Left lung (tissue), 4 donors: ENCODE measurements at regions not wholly inside any gene's neighbourhood (a gene's known extent, or its start where the extent isn't known, plus 50 kb on each side); places are given as distances from the start of the nearest gene placed in this dataset.

Experiments used
- ATAC-seq: fragments of 200-7000 bp; cut with Tn5 transposase; one replicate; pipeline ENCODE4 v1.9.1; 2020; ENCODE audit warnings: moderate library complexity
- DNase-seq, 4 donors: peaks; one replicate each; pipeline ENCODE4 v3.0.0-alpha.2; 2013 to 2020
- H3K27ac ChIP-seq, 2 donors: fragments of 200-600 bp; sonication (generic) in 1 of 2; one replicate each; pipeline versions ENCODE4 v1.5.0 to v1.8.0; 2020 to 2021
- H3K27me3 ChIP-seq, 2 donors: fragments of 200-600 bp; sonication (generic) in 1 of 2; one replicate each; pipeline versions ENCODE4 v1.5.0 to v1.8.0; 2020 to 2021
- H3K36me3 ChIP-seq, 2 donors: fragments of 200-600 bp; sonication (generic) in 1 of 2; one replicate each; pipeline versions ENCODE4 v1.5.0 to v1.8.0; 2020 to 2021
- H3K4me1 ChIP-seq, 2 donors: fragments of 200-600 bp; one replicate each; pipeline ENCODE4 v1.8.0; 2021
- H3K4me3 ChIP-seq, 2 donors: fragments of 200-600 bp; sonication (generic) in 1 of 2; one replicate each; pipeline versions ENCODE4 v1.5.0 to v1.8.0; 2020 to 2021; ENCODE audit warnings: mild to moderate bottlenecking in 1 of 2
- H3K9me3 ChIP-seq, 2 donors: fragments of 200-600 bp; sonication (generic) in 1 of 2; one replicate each; pipeline versions ENCODE4 v1.5.0 to v1.8.0; 2020 to 2021
- CTCF ChIP-seq, 2 donors: fragments of 200-600 bp; sonication (generic) in 1 of 2; IDR thresholded peaks; one replicate each; pipeline versions ENCODE4 v1.5.0 to v1.8.0; 2021; ENCODE audit warnings: antibody characterized with exemption in 2 of 2
- intact Hi-C, 2 donors: fragments of 100-400 bp; cut with DNase I; formaldehyde crosslinking; loops; one replicate each; pipeline versions ENCODE4 v1.11.2 to v1.14.2; 2022
- donor health status: DM: no; HTN: yes; CAD: no.
- donor health status: DM: no; HTN: no; CAD: no.

GRCh38 chr16:5412731-5413130 is 315.1 kb upstream of the EEF2KMT start:
- no peak for TF ChIP-seq CTCF (IDR thresholded peaks at IDR 0.05)
- Histone ChIP-seq H3K4me1 (no peaks in the 10 kb centered on the region), H3K27ac (no peak overlapping the region), H3K36me3 (no peaks in the 10 kb centered on the region), H3K9me3 (peaks cover 0 to 3% of the 10 kb centered on the region in 2 donors), H3K4me3 (no peak overlapping the region), H3K27me3 (no peaks in the 10 kb centered on the region)
- intact Hi-C loops = no loop called here
- DNase-seq = no peak
- ATAC-seq = no peak

GRCh38 chr16:5398203-5398602 is 300.6 kb upstream of the EEF2KMT start:
- no peaks in the 10 kb centered on the region for H3K36me3 ChIP-seq
- ATAC-seq (no peak), DNase-seq (no peak)
- H3K4me1 ChIP-seq = no peaks in the 10 kb centered on the region
- H3K27me3 ChIP-seq = no peaks in the 10 kb centered on the region
- no peaks in the 10 kb centered on the region for H3K9me3 ChIP-seq
- TF ChIP-seq CTCF (IDR thresholded peaks at IDR 0.05) = no peak
- H3K27ac ChIP-seq = no peak overlapping the region
- intact Hi-C loops = no loop called here
- no peak overlapping the region for H3K4me3 ChIP-seq

GRCh38 chr16:5396880-5397279 is 299.3 kb upstream of the EEF2KMT start:
- no peak overlapping the region for H3K27ac ChIP-seq
- no peak for TF ChIP-seq CTCF (IDR thresholded peaks at IDR 0.05)
- DNase-seq = no peak
- ATAC-seq = no peak
- intact Hi-C loops = no loop called here
- H3K9me3 ChIP-seq = no peaks in the 10 kb centered on the region
- no peaks in the 10 kb centered on the region for H3K4me1 ChIP-seq
- no peaks in the 10 kb centered on the region for H3K36me3 ChIP-seq
- H3K4me3 ChIP-seq = no peak overlapping the region
- no peaks in the 10 kb centered on the region for H3K27me3 ChIP-seq

GRCh38 chr16:5393070-5393469 is 295.5 kb upstream of the EEF2KMT start:
- TF ChIP-seq CTCF (IDR thresholded peaks at IDR 0.05) = no peak
- no peaks in the 10 kb centered on the region for H3K4me1 ChIP-seq
- intact Hi-C loops = no loop called here
- no peak for ATAC-seq
- no peak overlapping the region for H3K4me3 ChIP-seq
- no peak for DNase-seq
- no peak overlapping the region for H3K27ac ChIP-seq
- no peaks in the 10 kb centered on the region for H3K36me3 ChIP-seq
- no peaks in the 10 kb centered on the region for H3K27me3 ChIP-seq
- H3K9me3 ChIP-seq = no peaks in the 10 kb centered on the region

- no peak for DNase-seq
- Histone ChIP-seq H3K4me1 (no peaks in the 10 kb centered on the region), H3K27me3 (no peaks in the 10 kb centered on the region), H3K9me3 (no peaks in the 10 kb centered on the region), H3K27ac (no peak overlapping the region), H3K36me3 (no peaks in the 10 kb centered on the region), H3K4me3 (no peak overlapping the region)
- no peak for TF ChIP-seq CTCF (IDR thresholded peaks at IDR 0.05)
- intact Hi-C loops = no loop called here
- no peak for ATAC-seq
These were observed 289.4 kb upstream of the EEF2KMT start for GRCh38 chr16:5386989-5387388.
